GM13976 (cell line): ENCODE measurements at regions not wholly inside any gene's neighbourhood (a gene's known extent, or its start where the extent isn't known, plus 50 kb on each side); places are given as distances from the start of the nearest gene placed in this dataset.

Experiments used
- DNase-seq: peaks from one replicate; pipeline ENCODE4 v3.0.0; 2012; ENCODE audit warnings: low spot score
- CTCF ChIP-seq: IDR thresholded peaks from 2 replicates; pipeline ENCODE4 v1.5.1; 2012; ENCODE audit warnings: borderline replicate concordance, mild to moderate bottlenecking; ENCODE audit not compliant: insufficient read depth; ENCODE audit errors: extremely low read depth, missing control alignments, control extremely low read depth
- in situ Hi-C: fragments of 300-500 bp; cut with MboI; formaldehyde crosslinking; loops from one replicate; pipeline ENCODE4 v1.12.0; 2022; ENCODE audit warnings: low sequenced_read_pairs, mixed read lengths, inconsistent platforms; ENCODE audit not compliant: unreplicated experiment

- in situ Hi-C loops = no loop called here
- TF ChIP-seq CTCF = no peak
- DNase-seq = no peak
These were observed 1658.4 kb downstream of the MAT2B start for GRCh38 chr5:165163861-165164260.

- in situ Hi-C loops = no loop called here
- DNase-seq = no peak
- TF ChIP-seq CTCF = no peak
These were observed 1668.2 kb downstream of the MAT2B start for GRCh38 chr5:165173651-165174050.

- in situ Hi-C loops = no loop called here
- no peak for TF ChIP-seq CTCF
- no peak for DNase-seq
These were observed 1669.6 kb downstream of the MAT2B start for GRCh38 chr5:165175041-165175440.

- in situ Hi-C loops = no loop called here
- TF ChIP-seq CTCF = no peak
- no peak for DNase-seq
These were observed 1678.8 kb downstream of the MAT2B start for GRCh38 chr5:165184183-165184582.

GRCh38 chr5:165185716-165186115, 1680.3 kb downstream of the MAT2B start:
- no peak for DNase-seq
- TF ChIP-seq CTCF = no peak
- in situ Hi-C loops = no loop called here

- no peak for TF ChIP-seq CTCF
- in situ Hi-C loops = no loop called here
- no peak for DNase-seq
These were observed 1682.4 kb downstream of the MAT2B start for GRCh38 chr5:165187815-165188214.
